IgD-negative memory B cell (primary cell): ENCODE measurements at regions not wholly inside any gene's neighbourhood (a gene's known extent, or its start where the extent isn't known, plus 50 kb on each side); places are given as distances from the start of the nearest gene placed in this dataset.

Experiments used
- H3K27ac Mint-ChIP-seq, 3 donors: one replicate each; pipeline ENCODE4 v1.8.0; 2020 to 2022; ENCODE audit warnings: mild to moderate bottlenecking in 3 of 3, mixed read lengths in 3 of 3, moderate library complexity in 1 of 3
- H3K27me3 Mint-ChIP-seq: one replicate; pipeline ENCODE4 v1.8.0; 2021; ENCODE audit warnings: mixed read lengths
- H3K36me3 Mint-ChIP-seq: one replicate; pipeline ENCODE4 v1.8.0; 2020; ENCODE audit warnings: mild to moderate bottlenecking, mixed read lengths
- H3K4me1 Mint-ChIP-seq, 3 donors: one replicate each; pipeline ENCODE4 v1.8.0; 2020 to 2022; ENCODE audit warnings: mixed read lengths in 3 of 3, mild to moderate bottlenecking in 1 of 3
- H3K4me3 Mint-ChIP-seq, 4 donors: one replicate each; pipeline ENCODE4 v1.8.0; 2020 to 2022; ENCODE audit warnings: mild to moderate bottlenecking in 4 of 4, mixed read lengths in 4 of 4, moderate library complexity in 3 of 4
- H3K9me3 Mint-ChIP-seq, 3 donors: one replicate each; pipeline ENCODE4 v1.8.0; 2020 to 2021; ENCODE audit warnings: mixed read lengths in 3 of 3, mild to moderate bottlenecking in 1 of 3

DNA sequence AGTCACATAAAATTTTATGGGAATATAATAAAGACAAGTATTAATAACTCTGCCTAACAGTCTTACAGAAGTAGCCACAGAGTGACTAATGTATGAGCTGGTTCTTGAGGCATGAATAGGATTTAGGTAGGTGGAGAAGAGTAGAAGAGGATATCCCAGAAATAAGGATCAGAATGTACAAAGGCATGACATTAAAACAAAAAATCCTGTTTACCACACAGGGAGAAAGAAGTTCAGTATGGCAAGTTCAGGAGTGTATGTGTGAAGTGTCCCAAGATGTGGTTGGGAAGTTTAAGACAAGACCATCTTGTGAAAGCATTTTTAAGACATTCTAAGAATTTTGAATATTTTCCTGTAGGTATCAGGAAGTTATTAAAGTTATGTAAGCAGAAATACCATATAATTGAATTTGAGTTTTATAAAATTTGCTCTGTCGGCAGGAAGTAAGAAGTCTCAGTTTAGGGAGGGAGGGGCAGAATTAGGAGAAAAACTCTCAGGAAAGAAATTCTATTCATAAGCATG, 64.7 kb upstream of the CAV2 start:
- H3K9me3 Mint-ChIP-seq: no peaks in the 10 kb centered on the region
- no peaks in the 10 kb centered on the region for H3K36me3 Mint-ChIP-seq
- H3K4me1 Mint-ChIP-seq: no peaks in the 10 kb centered on the region
- H3K27me3 Mint-ChIP-seq: peaks cover 16% of the 10 kb centered on the region
- no peak overlapping the region for H3K27ac Mint-ChIP-seq
- no peak overlapping the region for H3K4me3 Mint-ChIP-seq

DNA sequence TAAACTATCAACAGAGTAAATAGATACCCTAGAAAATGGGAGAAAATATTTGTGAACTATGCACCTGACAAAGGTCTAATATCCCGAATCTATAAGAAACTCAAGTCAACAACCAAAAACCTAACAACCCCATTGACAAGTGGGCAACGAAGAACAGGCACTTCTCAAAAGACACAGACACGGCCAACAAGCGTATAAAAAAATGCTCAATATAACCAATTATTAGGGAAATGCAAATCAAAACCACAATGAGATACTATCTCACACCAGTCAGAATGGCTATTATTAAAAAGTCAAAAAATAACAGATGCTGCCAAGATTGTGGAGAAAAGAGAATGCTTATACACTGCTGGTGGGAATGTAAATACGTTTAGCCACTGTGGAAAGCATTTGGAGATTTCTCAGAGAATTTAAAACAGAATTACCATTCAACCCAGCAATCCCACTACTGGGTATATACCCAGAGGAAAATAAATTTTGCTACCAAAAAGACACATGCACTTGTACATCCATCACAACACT, 63.2 kb upstream of the CAV2 start:
- Mint-ChIP-seq H3K27ac (no peak overlapping the region), H3K4me1 (no peaks in the 10 kb centered on the region), H3K9me3 (no peaks in the 10 kb centered on the region), H3K36me3 (no peaks in the 10 kb centered on the region), H3K4me3 (no peak overlapping the region), H3K27me3 (peaks cover 11% of the 10 kb centered on the region)

DNA sequence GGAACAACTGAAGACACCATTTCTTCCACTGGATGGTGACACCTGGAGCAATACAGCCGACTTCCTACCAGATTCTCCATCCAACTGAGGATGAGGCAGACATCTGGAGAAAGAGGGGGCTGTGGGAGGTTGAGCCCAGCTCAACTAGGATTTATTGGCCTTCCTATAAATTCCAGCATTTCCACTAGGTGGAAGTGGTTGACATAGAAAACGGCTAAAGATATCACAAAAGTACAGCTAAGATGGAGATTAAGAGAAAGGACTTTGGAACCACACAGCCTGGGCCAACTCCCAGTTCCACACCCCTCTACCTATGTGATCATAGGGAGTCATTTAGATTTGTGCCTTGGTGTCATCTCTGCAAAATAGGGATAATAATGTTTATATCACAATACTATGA, 61.3 kb upstream of the CAV2 start:
- no peak overlapping the region for H3K27ac Mint-ChIP-seq
- H3K4me1 Mint-ChIP-seq: no peaks in the 10 kb centered on the region
- H3K36me3 Mint-ChIP-seq: no peaks in the 10 kb centered on the region
- H3K4me3 Mint-ChIP-seq: no peak overlapping the region
- H3K27me3 Mint-ChIP-seq: peaks cover 9% of the 10 kb centered on the region
- no peaks in the 10 kb centered on the region for H3K9me3 Mint-ChIP-seq

DNA sequence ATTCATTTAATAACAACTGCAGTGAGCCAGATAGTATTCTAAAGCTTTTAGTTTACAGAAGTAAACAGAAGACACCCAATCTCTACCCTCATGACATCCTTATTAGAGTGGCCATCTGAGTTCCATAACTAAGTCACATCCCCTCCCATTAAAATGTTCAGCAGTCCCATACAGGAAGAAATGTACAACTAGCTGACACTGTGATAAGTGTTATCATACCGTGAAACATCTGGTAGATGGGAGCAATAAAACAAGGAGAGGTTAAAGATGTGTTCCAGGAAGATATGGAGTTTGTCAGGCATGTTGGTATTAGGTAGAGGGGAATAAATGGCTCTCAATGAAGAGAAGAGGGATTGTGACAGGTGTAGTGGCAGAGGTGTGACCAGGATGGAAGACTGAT, 60.5 kb upstream of the CAV2 start:
- Mint-ChIP-seq H3K36me3 (no peaks in the 10 kb centered on the region), H3K9me3 (no peaks in the 10 kb centered on the region), H3K27ac (no peak overlapping the region), H3K27me3 (peaks cover 9% of the 10 kb centered on the region), H3K4me3 (peak overlapping the region in 1 of 4 donors; percentile 66), H3K4me1 (no peaks in the 10 kb centered on the region)

DNA sequence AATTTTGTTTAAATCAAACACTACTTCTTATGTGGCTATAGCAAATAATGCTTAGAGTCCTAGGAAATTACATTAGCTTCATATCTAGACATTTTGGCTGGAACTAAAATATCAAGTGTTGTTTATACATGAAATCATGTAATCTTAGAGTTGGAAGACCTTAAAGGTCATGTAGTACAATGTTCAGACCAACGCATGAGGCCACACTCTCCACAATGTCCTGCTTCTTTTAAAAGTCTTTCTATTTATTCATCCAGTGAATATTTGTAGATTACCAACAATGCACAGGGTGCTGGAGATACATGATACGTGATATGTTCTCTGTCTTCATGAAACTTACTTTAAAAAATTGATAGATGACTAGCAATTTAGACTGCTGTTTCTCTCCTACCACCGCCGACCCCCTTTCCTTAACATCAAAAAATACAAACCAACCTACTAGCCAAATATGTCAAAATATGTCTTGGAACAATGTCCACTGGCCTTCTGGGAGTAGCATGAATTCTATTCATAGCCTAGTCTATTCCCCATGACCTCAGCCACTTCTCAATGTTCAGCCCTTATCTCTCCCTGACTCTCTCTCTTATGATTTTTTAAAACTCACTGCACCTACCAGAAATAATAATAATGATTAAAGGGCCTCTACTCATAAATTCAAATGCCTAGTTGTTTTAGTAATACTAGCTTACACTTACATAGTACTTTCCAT, 59.5 kb upstream of the CAV2 start:
- no peaks in the 10 kb centered on the region for H3K36me3 Mint-ChIP-seq
- peaks cover 6% of the 10 kb centered on the region for H3K27me3 Mint-ChIP-seq
- H3K9me3 Mint-ChIP-seq: no peaks in the 10 kb centered on the region
- no peak overlapping the region for H3K4me3 Mint-ChIP-seq
- no peak overlapping the region for H3K27ac Mint-ChIP-seq
- H3K4me1 Mint-ChIP-seq: no peaks in the 10 kb centered on the region

DNA sequence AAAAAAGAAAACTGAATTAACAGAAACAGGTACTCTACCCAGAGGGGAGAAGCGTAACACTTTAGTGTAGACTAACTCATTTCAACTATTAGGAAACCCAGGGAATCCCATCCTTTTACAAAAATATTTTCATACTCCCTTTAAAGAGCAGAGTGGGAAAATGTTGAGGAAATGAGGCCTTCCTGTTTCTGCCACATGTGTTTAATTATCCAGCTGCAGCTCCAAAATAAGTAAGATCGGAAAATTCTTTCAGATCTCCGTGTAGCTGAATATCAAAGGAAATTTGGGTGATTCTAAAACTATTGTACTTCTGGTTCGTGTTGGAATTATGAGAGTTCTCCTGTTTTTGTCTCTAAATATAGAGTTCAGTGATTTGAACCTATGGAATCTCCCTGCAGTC, 58.0 kb upstream of the CAV2 start:
- Mint-ChIP-seq H3K4me1 (no peaks in the 10 kb centered on the region), H3K9me3 (no peaks in the 10 kb centered on the region), H3K4me3 (no peak overlapping the region), H3K27me3 (peaks cover 8% of the 10 kb centered on the region), H3K27ac (no peak overlapping the region), H3K36me3 (no peaks in the 10 kb centered on the region)

DNA sequence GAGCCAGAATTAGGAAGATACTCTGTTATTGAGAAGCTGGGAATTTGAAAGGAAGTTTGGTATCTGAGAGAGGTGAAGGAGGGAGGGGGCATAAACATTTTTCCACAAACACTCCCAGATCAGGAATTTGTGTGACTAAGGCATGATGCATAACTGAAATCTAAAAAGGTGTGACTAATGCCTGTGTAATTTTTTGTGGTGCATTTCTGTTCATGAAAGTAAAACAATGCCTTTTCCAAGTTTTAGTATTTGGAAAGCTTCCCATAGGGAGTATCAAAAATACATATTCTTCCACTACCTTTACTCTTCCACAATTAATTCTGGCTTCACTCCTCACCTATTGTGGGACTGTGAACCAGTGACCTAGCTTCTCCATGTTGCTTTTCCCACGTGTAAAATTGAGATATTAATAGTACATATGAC, 56.4 kb upstream of the CAV2 start:
- Mint-ChIP-seq H3K4me1 (no peaks in the 10 kb centered on the region), H3K27me3 (peaks cover 5% of the 10 kb centered on the region), H3K27ac (no peak overlapping the region), H3K36me3 (no peaks in the 10 kb centered on the region), H3K4me3 (no peak overlapping the region), H3K9me3 (no peaks in the 10 kb centered on the region)

DNA sequence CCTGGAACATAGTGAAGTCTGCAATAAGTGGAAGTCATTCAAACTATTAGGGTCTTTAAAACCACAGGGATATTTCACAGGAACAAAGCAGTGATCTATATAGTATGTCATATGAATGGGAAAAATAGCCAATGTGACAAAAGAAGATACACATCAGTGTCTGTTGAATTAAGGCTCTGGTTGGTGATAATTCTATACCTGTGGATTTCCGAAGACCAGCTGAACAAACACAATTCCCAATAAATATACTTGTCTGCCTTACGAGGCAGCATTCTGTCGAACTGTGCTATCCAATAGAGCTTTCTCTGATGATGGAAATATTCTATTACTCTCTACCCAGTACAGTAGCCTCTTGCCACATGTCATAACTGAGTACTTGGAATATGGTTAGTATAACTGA, 55.9 kb upstream of the CAV2 start:
- peaks cover 3% of the 10 kb centered on the region for H3K27me3 Mint-ChIP-seq
- no peak overlapping the region for H3K4me3 Mint-ChIP-seq
- no peaks in the 10 kb centered on the region for H3K4me1 Mint-ChIP-seq
- H3K36me3 Mint-ChIP-seq: no peaks in the 10 kb centered on the region
- H3K9me3 Mint-ChIP-seq: no peaks in the 10 kb centered on the region
- H3K27ac Mint-ChIP-seq: no peak overlapping the region

DNA sequence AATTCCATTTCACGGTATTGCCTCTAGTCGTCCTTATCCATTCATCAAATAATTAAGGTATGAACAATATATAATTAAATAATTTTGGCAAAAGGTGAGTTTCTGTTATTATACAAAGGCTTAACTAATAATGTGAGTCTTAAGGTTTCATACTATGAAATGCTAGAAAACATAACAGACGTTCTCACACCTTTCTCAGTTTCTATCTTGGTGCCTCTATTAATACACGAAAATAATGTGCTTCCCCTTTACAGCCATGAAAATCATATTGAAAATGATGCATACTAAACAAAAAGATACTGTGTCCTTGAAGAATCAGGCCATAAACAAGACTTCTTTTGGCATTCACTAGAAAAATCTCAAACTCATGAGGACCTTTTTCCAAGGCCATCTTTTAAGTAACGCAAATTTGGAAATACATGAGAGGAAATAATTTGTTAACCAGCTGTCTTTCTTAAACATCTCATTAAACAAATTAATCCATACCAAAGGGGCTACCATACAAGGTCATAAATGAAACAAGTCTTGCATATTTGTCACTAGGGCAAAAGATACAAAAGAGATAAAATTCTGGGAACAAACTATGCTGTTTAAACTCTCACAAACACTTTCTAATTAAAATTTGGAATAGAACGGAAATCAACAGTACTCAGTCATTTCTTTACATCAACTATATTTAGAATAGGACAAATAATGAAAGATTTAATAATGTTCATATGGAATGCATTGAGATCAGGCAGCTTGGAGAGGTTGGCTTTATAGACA, 53.9 kb upstream of the CAV2 start:
- Mint-ChIP-seq H3K4me3 (no peak overlapping the region), H3K9me3 (no peaks in the 10 kb centered on the region), H3K27me3 (peaks cover 6% of the 10 kb centered on the region), H3K27ac (no peak overlapping the region), H3K4me1 (no peaks in the 10 kb centered on the region), H3K36me3 (no peaks in the 10 kb centered on the region)

DNA sequence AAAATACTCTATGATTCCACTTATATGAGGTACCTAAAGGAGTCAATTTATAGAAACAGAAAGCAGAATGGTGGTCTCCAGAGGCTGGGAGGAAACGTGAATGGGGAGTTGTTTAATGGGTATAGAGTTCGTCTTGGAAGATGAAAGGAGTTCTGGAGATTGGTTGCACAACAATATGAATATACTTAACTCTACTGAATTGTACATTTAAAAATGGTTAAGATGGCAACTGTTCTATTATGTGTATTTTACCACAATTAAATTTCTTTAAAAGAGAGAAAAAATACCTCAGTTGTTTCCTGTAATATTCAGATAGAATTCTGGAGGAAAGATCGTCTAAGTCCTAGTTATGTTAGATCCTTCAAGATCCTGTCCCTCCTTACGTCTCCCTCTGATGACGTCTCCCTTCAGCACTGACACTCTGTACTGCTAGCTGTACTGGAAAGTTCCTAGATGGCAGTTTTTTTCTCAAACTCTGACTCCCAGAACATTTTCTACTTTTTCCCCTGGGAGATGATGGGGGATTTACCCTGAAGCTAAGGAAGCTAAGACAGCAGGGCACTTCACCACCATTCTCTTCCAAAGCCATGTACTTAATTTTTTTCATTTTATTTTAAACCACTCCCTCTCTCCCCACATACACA, 53.2 kb upstream of the CAV2 start:
- Mint-ChIP-seq H3K4me3 (no peak overlapping the region), H3K36me3 (no peaks in the 10 kb centered on the region), H3K27me3 (peaks cover 6% of the 10 kb centered on the region), H3K27ac (no peak overlapping the region), H3K4me1 (no peaks in the 10 kb centered on the region), H3K9me3 (no peaks in the 10 kb centered on the region)

DNA sequence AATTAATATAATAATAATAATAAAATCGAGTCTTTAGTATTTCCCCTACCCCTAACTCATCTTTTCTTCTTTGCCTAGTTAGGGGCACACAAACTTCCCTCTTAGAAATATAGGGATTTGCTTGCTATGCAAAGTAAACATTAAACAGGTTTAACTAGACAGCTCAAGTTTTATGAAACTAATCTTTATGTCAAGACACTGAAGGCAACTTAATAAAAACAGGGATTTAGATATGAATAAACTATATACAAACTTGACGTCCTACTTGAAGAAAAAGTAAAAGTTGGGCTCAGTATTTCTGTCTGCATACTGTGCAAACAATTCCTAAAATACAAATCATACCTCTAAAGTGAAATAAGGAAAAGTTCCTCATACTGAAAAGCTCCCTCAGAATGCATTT, 52.1 kb upstream of the CAV2 start:
- no peaks in the 10 kb centered on the region for H3K36me3 Mint-ChIP-seq
- no peaks in the 10 kb centered on the region for H3K9me3 Mint-ChIP-seq
- no peak overlapping the region for H3K4me3 Mint-ChIP-seq
- peaks cover 6% of the 10 kb centered on the region for H3K27me3 Mint-ChIP-seq
- H3K27ac Mint-ChIP-seq: no peak overlapping the region
- H3K4me1 Mint-ChIP-seq: no peaks in the 10 kb centered on the region

DNA sequence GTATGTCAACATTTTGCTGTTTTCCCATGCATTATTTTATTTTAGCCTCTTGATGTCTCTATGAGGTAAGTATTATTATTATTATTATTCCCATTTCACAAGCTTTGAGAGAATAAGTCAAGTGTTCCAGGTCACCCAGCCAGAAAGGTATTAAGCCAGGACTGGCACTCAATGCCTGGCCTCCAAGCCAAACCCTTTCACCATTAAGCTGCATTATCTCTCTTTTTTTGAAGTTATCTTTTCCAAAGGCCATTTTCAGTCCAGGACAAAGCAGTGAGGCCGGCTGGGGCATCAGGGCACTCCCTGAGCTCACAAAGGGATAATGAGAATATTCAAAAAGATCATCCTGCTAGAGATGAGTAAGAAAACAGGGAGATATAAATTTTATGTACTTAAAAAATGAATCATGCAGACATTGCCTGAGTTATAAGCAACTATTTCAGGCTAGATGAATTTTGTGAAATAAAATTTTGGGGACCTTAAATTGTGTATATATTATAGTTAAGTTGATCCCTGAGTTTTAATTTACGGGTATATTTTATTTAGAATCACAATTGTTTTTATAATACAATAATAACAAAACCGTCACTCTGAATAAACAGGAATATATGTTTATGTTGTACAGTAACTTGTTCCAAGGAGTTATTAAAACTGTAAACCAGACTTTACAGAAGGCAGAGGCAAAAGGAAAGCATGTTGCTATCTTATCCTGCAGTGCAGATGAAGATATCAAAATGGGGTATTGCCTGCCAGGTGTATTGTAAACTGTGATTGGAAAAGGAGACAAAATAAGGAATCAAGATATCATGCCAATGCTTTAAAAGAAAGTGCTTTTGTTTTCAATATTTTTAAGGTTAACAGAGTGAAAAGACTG, 51.3 kb upstream of the CAV2 start:
- peaks cover 6% of the 10 kb centered on the region for H3K27me3 Mint-ChIP-seq
- no peaks in the 10 kb centered on the region for H3K9me3 Mint-ChIP-seq
- no peak overlapping the region for H3K27ac Mint-ChIP-seq
- H3K4me1 Mint-ChIP-seq: no peaks in the 10 kb centered on the region
- no peak overlapping the region for H3K4me3 Mint-ChIP-seq
- H3K36me3 Mint-ChIP-seq: no peaks in the 10 kb centered on the region

DNA sequence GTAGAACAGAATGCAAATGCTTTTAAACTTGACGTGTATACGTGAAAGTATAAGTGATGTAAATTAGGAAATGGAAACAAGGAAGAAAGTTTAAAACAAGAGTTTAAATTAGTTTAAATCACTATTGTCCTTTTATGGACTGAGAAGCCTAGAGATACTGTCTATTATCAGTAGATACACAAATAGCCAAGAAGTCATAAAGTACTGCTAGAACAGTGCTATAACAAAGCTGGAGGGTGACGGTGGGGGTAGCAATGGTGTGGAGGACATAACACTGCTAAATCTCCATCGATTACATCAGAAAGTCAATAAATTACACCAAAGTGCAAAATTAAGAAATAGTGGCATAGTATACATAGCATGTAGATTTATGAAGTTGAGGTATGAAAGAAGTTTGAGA, 50.1 kb upstream of the CAV2 start:
- Mint-ChIP-seq H3K4me3 (no peak overlapping the region), H3K27ac (no peak overlapping the region), H3K27me3 (peaks cover 4% of the 10 kb centered on the region), H3K9me3 (no peaks in the 10 kb centered on the region), H3K4me1 (no peaks in the 10 kb centered on the region), H3K36me3 (no peaks in the 10 kb centered on the region)
